NCI-H146 treated with DMSO at 0.1 percent for 48 hours (cell line): ENCODE measurements at regions not wholly inside any gene's neighbourhood (a gene's known extent, or its start where the extent isn't known, plus 50 kb on each side); places are given as distances from the start of the nearest gene placed in this dataset.

Experiments
- DNase-seq: peaks from one replicate; lab custom pipeline; 2025; ENCODE audit not compliant: unreplicated experiment; lab: John Stamatoyannopoulos, UW

DNA sequence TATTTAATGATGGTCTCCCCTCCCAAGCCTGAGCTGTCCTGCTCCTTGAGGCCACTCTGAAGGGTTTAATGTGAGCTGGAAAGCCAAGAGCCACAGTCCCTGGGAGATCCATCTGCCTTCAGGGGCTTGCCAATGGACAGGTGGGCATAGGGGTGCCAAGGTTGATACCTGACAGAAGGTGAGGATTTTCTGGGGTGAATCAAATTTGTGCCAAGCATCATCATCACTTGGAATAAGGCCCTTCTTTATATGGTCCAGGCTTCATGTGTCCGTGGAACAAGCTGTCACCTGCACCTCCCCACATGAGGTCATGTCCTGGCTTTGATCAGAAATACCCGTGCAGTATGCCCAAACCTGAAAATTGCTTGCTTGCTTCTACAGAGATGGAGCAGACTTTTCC, 71.9 kb upstream of the CTNNB1 start:
- DNase-seq = no peak

DNA sequence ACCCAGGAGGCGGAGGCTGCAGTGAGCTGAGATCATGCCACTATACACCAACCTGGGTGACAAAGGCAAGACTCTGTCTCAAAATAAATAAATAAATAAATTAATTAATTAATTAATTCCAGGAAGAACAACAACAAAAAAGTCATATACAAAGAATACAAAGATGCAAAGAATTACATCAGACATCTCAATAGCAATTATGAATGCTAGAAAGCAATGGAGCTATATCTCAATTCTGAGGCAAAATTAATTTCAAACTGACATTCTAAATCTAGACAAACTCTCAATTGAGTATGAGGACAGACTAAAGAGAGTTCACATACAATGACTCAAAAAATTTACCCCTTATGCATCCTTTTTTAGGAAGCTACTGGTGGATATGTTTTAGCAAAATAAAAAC, 69.6 kb upstream of the CTNNB1 start:
- no peak for DNase-seq

DNA sequence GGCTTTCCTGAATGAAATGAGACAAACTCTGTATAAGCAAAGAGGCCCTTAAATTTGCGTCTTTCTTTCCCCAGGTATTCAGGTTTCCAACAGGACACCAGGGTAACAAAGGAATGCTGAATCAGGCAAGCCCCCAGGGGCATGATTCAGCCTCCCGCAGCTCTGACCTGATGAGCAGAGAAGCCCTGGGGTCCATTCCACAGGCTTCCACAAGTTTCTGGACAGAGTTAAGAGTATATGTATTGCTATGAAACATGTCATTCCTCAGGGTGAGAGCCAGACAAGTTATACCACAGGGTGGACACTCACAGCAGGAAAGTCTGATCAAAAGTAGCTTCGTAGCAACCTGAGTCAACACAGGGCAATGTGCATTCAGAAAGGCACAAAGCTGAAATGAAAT, 68.1 kb upstream of the CTNNB1 start:
- DNase-seq = no peak

DNA sequence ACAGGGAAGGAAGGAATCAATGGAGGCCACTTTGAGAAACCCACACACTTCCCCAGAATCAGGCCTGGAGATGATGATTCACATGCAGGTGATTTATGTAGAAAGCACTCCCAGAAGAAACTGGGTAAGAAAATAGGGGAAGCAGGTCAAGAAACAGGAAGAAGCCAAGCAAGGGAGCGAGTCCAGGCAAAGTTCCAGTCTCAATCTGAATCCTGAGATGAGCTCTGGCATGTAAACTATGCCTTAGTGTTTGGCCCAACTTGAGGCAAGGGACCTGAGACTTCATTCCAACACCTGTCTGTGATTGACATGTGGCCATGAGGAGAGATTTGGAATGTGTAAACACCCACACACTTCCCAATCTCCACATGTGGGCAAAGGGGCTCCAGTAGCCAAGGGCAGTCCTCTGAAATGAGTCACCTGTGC, 61.6 kb upstream of the CTNNB1 start:
- DNase-seq = no peak

DNA sequence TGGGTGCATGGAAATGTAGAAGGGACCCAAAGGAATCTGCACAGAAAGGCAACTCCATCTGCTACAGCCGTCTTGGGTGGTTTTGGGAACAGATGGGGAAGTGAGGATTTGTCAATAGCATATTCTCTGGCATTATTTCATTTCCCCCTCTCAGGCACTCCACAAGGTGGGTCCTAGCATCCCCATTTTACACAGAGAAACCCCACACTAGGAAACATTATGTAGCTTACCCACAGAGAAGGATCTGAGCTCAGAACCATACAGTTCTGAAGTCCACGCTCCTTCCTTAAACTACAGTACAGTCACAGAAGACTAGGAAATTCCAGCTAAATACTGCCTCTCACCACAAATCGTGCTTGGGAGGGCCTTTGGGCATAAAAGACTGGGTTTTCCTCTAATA, 61.2 kb upstream of the CTNNB1 start:
- DNase-seq = no peak

DNA sequence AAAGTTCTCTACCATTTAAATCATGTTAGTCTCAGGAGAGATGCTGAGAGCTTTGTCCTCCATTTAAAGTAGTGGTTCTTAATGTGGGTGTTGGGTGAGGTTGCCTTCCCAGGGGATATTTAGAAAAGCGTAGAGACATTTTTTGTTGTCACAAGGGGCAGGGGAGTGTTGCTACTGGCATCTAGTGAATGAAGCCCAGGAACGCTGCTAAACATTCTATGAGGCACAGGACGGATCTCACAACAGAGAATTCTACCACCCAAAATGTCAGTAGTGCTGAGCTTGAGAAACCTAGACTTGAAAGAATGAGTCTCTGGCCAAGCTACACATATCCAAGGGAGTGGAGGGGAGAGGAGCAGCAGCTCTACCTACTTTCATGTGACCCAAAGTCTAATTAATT, 60.7 kb upstream of the CTNNB1 start:
- DNase-seq = no peak

DNA sequence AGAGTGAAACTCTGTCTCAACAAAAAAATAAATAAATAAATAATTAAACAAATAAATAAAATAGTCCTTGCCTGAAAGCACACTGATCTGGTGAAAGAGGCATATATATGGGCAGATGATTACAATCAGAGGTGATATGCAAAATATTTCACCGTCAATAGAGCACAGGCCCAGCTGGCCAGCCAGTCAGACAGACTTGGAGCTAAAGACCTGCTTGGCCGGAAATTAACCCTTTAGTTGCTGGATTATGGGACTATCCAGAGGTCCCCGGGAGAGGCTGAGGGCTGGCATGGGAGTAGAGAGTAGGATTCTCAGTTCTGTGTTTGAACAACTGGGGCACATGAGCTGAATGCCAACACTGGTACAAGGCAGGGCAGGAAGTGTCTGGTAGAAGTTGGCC, 59.1 kb upstream of the CTNNB1 start:
- no peak for DNase-seq

DNA sequence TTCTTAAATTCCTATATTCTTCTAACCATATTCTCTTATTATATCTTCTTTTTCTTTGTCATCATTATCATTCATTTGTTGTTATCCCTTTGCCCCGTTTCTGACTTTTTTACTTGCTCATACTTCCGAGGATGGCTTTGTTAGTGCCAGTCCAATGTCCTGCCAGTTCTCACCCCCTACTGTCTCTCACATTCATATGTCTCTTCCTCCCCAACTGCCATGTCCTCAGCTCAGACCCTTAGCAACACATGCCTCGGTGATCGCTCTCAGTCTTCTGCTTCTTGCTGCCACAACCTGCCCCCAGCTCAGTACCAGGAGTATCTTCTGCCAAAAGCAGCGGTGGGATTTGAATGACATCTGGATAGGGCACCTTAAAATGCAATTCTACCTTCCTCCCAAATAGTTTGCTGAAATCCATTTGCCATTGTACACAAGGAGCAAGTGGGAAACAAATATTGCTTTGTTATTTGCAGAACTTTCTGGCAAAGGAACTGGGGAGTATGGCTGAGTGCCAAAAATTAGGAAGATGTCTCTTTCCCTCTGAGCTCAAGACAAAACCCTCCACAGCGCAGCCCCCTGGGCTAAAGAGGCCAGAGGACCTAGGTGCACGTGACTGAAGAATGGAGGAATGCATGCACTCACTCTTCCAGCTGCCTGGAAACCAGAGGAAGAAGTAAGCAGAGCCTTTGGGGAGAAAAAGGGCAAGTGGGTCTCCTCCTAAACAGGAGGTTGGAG, 57.7 kb upstream of the CTNNB1 start:
- DNase-seq = no peak

DNA sequence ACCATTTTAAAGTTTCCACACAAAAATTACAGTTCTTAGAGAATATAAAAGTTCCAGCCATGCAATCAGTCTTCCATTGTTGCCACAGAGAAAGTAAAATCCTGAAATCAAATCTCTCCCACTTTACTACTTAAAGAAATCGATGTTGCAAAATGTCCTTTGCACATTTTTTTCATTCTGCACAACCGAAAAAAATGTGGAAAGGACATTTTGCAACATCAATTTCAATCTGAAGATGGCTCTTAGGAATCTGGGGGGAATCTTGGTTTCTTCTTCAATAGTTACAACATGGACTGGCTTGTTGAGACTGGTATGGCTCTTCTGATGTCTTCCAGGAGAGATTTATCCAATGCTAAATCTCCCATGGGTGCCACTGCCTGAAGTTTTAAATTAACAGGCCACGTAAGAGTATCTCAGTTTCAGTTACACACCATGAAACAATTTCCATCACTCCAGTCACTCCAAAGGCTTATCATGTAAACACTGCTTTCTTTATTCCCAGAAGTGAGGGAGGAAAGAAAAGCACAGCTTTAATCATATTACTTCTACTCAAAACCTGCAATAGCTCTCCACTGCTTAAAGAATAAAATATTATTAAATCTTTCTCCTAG, 55.8 kb upstream of the CTNNB1 start:
- no peak for DNase-seq

DNA sequence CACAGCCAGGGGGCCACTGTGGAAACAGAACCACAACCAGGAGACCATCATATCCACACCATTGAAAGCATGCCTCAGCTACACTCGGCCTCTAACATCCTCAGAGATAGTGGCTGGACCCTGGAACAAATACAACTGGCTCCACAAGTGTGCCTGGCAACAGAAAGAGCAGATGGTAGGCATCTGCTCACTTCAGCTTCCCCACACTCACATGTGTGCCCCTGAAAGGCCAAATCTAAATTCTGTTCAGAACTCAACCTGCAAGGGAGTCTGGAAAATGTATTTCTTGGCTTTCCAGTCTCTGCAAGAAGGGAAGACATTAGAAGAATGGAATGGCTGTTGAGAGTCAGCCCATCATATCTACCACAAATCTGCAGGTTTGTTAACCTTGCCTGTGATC, 54.7 kb upstream of the CTNNB1 start:
- no peak for DNase-seq

DNA sequence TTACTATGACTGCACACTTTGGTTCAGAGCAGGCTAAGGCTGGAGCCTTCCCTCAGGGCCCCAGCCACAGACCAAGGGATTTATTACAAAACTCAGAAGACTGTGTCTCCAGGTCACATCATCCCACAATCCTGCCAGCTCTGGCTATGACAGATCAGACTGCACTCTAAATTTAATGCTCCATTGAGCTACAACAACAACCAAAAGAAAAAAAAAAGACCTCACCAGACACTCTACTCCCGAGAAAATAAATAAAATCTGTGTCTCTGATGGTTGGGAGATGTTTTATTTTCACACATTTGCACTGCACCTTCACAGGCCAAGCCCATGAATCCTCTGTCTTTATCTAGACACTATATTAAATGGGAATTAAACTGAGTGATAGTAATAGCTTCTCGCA, 50.8 kb upstream of the CTNNB1 start:
- DNase-seq = no peak

DNA sequence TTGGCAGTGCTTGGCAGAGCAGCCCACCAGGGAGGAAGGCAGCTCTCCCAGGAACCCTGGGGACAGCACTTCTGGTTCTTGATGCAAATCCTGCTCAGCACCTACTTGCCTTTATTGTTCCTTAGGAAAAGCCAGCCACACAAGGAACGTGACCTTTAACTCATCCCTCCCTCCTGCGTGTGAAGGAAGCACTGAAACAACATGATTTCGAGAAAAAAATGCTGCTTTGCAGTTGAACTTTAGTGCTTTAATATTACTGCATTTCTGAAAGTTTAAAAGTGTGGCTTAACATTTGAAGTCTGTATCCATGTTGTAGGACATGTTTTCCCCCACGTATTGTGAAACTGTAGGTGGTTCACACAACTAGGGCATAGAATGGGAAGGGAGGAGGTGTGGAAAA, 50.4 kb upstream of the CTNNB1 start:
- no peak for DNase-seq
